CD4-positive, alpha-beta T cell treated with Interleukin-12 subunit alpha and Interleukin-12 subunit beta, for 1 hour (primary cell): ENCODE measurements at regions not wholly inside any gene's neighbourhood (a gene's known extent, or its start where the extent isn't known, plus 50 kb on each side); places are given as distances from the start of the nearest gene placed in this dataset.
"Not testable (repeated sequence)": the region's sequence is repeated elsewhere in the genome, so short reads cannot be mapped to it uniquely, and the experiment has no call there.

Source experiments
- DNase-seq: peaks from one replicate; pipeline ENCODE4 v3.0.0-alpha.2; 2020

GRCh38 chr4:164614329-164614728 lies 139.6 kb upstream of the SMIM31 start:
- DNase-seq, result no peak

GRCh38 chr4:164614999-164615398 lies 138.9 kb upstream of the SMIM31 start:
- no peak for DNase-seq

- no peak for DNase-seq
Observed at GRCh38 chr4:164615964-164616363, 138.0 kb upstream of the SMIM31 start.

GRCh38 chr4:164616961-164617360 lies 137.0 kb upstream of the SMIM31 start:
- no peak for DNase-seq

GRCh38 chr4:164617426-164617825 lies 136.5 kb upstream of the SMIM31 start:
- no peak for DNase-seq

- no peak for DNase-seq
Observed at GRCh38 chr4:164617911-164618310, 136.0 kb upstream of the SMIM31 start.

GRCh38 chr4:164621886-164622521 lies 131.9 kb upstream of the SMIM31 start:
- no peak for DNase-seq

- no peak for DNase-seq
Observed at GRCh38 chr4:164623099-164623498, 130.8 kb upstream of the SMIM31 start.

- no peak for DNase-seq
Observed at GRCh38 chr4:164639001-164639400, 114.9 kb upstream of the SMIM31 start.

GRCh38 chr4:164648151-164648848 lies 105.6 kb upstream of the SMIM31 start:
- DNase-seq, result no peak

GRCh38 chr4:164648849-164649212 lies 105.1 kb upstream of the SMIM31 start:
- no peak for DNase-seq

- no peak for DNase-seq
Observed at GRCh38 chr4:164659765-164660164, 94.2 kb upstream of the SMIM31 start.

- DNase-seq, result not testable (repeated sequence)
Observed at GRCh38 chr4:164676152-164676551, 77.8 kb upstream of the SMIM31 start.

GRCh38 chr4:164683040-164683439 lies 70.9 kb upstream of the SMIM31 start:
- DNase-seq, result no peak

GRCh38 chr4:164695650-164696049 lies 58.3 kb upstream of the SMIM31 start:
- DNase-seq, result no peak

- DNase-seq, result no peak
Observed at GRCh38 chr4:164700471-164700870, 53.5 kb upstream of the SMIM31 start.

- DNase-seq, result no peak
Observed at GRCh38 chr4:164701665-164702064, 52.3 kb upstream of the SMIM31 start.
